NCI-H526 treated with DMSO at 0.1 percent for 48 hours (cell line): ENCODE measurements at regions not wholly inside any gene's neighbourhood (a gene's known extent, or its start where the extent isn't known, plus 50 kb on each side); places are given as distances from the start of the nearest gene placed in this dataset.

Experiments
- DNase-seq: peaks from one replicate; lab custom pipeline; 2025; lab: John Stamatoyannopoulos, UW

GRCh38 chr3:177742273-177742672 is 545.0 kb upstream of the TBL1XR1 start:
- no peak for DNase-seq

GRCh38 chr3:177743173-177743890 is 546.0 kb upstream of the TBL1XR1 start:
- no peak for DNase-seq

GRCh38 chr3:177744873-177745606 is 547.8 kb upstream of the TBL1XR1 start:
- DNase-seq: no peak

- DNase-seq: no peak
These were observed 548.3 kb upstream of the TBL1XR1 start for GRCh38 chr3:177745607-177746005.

GRCh38 chr3:177746337-177746933 is 549.2 kb upstream of the TBL1XR1 start:
- DNase-seq: no peak

GRCh38 chr3:177749836-177750235 is 552.6 kb upstream of the TBL1XR1 start:
- DNase-seq: no peak

- DNase-seq: no peak
These were observed 553.2 kb upstream of the TBL1XR1 start for GRCh38 chr3:177750436-177750835.

GRCh38 chr3:177751770-177752169 is 554.5 kb upstream of the TBL1XR1 start:
- no peak for DNase-seq

GRCh38 chr3:177752831-177753230 is 555.5 kb upstream of the TBL1XR1 start:
- no peak for DNase-seq

- no peak for DNase-seq
These were observed 556.3 kb upstream of the TBL1XR1 start for GRCh38 chr3:177753451-177754155.

- no peak for DNase-seq
These were observed 557.2 kb upstream of the TBL1XR1 start for GRCh38 chr3:177754508-177754921.

- DNase-seq: no peak
These were observed 560.8 kb upstream of the TBL1XR1 start for GRCh38 chr3:177758126-177758525.

GRCh38 chr3:177760803-177761202 is 563.5 kb upstream of the TBL1XR1 start:
- no peak for DNase-seq

GRCh38 chr3:177764377-177764912 is 567.2 kb upstream of the TBL1XR1 start:
- no peak for DNase-seq

GRCh38 chr3:177764933-177765332 is 567.7 kb upstream of the TBL1XR1 start:
- no peak for DNase-seq

- DNase-seq: no peak
These were observed 573.3 kb upstream of the TBL1XR1 start for GRCh38 chr3:177770383-177771230.

- DNase-seq: no peak
These were observed 574.5 kb upstream of the TBL1XR1 start for GRCh38 chr3:177771780-177772179.

GRCh38 chr3:177772908-177773557 is 575.8 kb upstream of the TBL1XR1 start:
- no peak for DNase-seq

GRCh38 chr3:177773717-177774116 is 576.4 kb upstream of the TBL1XR1 start:
- DNase-seq: no peak

GRCh38 chr3:177776661-177777101 is 579.4 kb upstream of the TBL1XR1 start:
- no peak for DNase-seq

- peak; percentile 29 for DNase-seq
These were observed 580.4 kb upstream of the TBL1XR1 start for GRCh38 chr3:177777699-177778098.
